ENCODE measurements at regions not wholly inside any gene's neighbourhood (a gene's known extent, or its start where the extent isn't known, plus 50 kb on each side); places are given as distances from the start of the nearest gene placed in this dataset.

- DNase-seq (ENCODE audit: low spot score) (no peak), ATAC-seq (ENCODE audit: low FRiP score) (no peak)
- TF ChIP-seq CTCF (IDR thresholded peaks at IDR 0.05) = no peak
Measured at GRCh38 chr14:56875104-56875675, 64.9 kb upstream of the OTX2 start.

- no peak for ATAC-seq (ENCODE audit: low FRiP score)
- no peak for TF ChIP-seq CTCF (IDR thresholded peaks at IDR 0.05)
- DNase-seq (ENCODE audit: low spot score) = no peak
Measured at GRCh38 chr14:56874375-56874774, 64.1 kb upstream of the OTX2 start.

- ATAC-seq (ENCODE audit: low FRiP score) (no peak), DNase-seq (ENCODE audit: low spot score) (no peak)
- no peak for TF ChIP-seq CTCF (IDR thresholded peaks at IDR 0.05)
Measured at GRCh38 chr14:56870336-56870735, 60.1 kb upstream of the OTX2 start.

- DNase-seq (ENCODE audit: low spot score) (no peak), ATAC-seq (ENCODE audit: low FRiP score) (no peak)
- no peak for TF ChIP-seq CTCF (IDR thresholded peaks at IDR 0.05)
Measured at GRCh38 chr14:56868660-56869059, 58.4 kb upstream of the OTX2 start.

- no peak for DNase-seq (ENCODE audit: low spot score)
- TF ChIP-seq CTCF (IDR thresholded peaks at IDR 0.05) = no peak
- no peak for ATAC-seq (ENCODE audit: low FRiP score)
Measured at GRCh38 chr14:56862836-56863235, 52.6 kb upstream of the OTX2 start.

- TF ChIP-seq CTCF (IDR thresholded peaks at IDR 0.05) = no peak
Measured at GRCh38 chr14:56860441-56860840, 50.2 kb upstream of the OTX2 start.

More at GRCh38 chr14:56860441-56860840, 50.2 kb upstream of the OTX2 start:
- ATAC-seq (ENCODE audit: low FRiP score) = no peak
- no peak for DNase-seq (ENCODE audit: low spot score)

Measured in omental fat pad (tissue), 3 donors.